ENCODE measurements at regions not wholly inside any gene's neighbourhood (a gene's known extent, or its start where the extent isn't known, plus 50 kb on each side); places are given as distances from the start of the nearest gene placed in this dataset.

GRCh38 chr2:104125096-104125495 is 728.8 kb upstream of the POU3F3 start:
- Mint-ChIP-seq H3K4me1 (ENCODE audit: insufficient read depth, unreplicated experiment) (no peaks in the 10 kb centered on the region), H3K9me3 (ENCODE audit: unreplicated experiment) (no peaks in the 10 kb centered on the region), H3K36me3 (ENCODE audit: insufficient read depth, unreplicated experiment) (no peaks in the 10 kb centered on the region), H3K27ac (ENCODE audit: low read depth, unreplicated experiment) (no peak overlapping the region), H3K4me3 (ENCODE audit: unreplicated experiment) (no peak overlapping the region), H3K27me3 (ENCODE audit: insufficient read depth, unreplicated experiment) (peaks cover 100% of the 10 kb centered on the region)
- POLR2A ChIA-PET = no interaction called here
- BruUV-seq (replicated peaks) = no TSS peak
- TF ChIP-seq CTCF (IDR thresholded peaks at IDR 0.05; ENCODE audit: unreplicated experiment) = no peak
- no peak for DNase-seq (ENCODE audit: unreplicated experiment)
- intact Hi-C loops (cut with micrococcal nuclease) = no loop called here
- CTCF ChIA-PET = interaction anchor here (0.7 kb wide), 1 partner anchor 1284 kb away, joined by 3 read pairs; no protein-coding TSS in a partner anchor

- no peak for TF ChIP-seq CTCF (IDR thresholded peaks at IDR 0.05; ENCODE audit: unreplicated experiment)
- no peak for DNase-seq (ENCODE audit: unreplicated experiment)
- BruUV-seq (replicated peaks) = no TSS peak
- peaks cover 100% of the 10 kb centered on the region for H3K27me3 Mint-ChIP-seq (ENCODE audit: insufficient read depth, unreplicated experiment)
- CTCF ChIA-PET = no interaction called here
- H3K9me3 Mint-ChIP-seq (ENCODE audit: unreplicated experiment) = no peaks in the 10 kb centered on the region
- no peaks in the 10 kb centered on the region for H3K4me1 Mint-ChIP-seq (ENCODE audit: insufficient read depth, unreplicated experiment)
- H3K4me3 Mint-ChIP-seq (ENCODE audit: unreplicated experiment) = no peak overlapping the region
- intact Hi-C loops (cut with micrococcal nuclease) = no loop called here
- no peaks in the 10 kb centered on the region for H3K36me3 Mint-ChIP-seq (ENCODE audit: insufficient read depth, unreplicated experiment)
- H3K27ac Mint-ChIP-seq (ENCODE audit: low read depth, unreplicated experiment) = no peak overlapping the region
- POLR2A ChIA-PET = no interaction called here
Observed at GRCh38 chr2:104127049-104127770, 726.7 kb upstream of the POU3F3 start.

- no peak overlapping the region for H3K4me3 Mint-ChIP-seq (ENCODE audit: unreplicated experiment)
- intact Hi-C loops (cut with micrococcal nuclease) = no loop called here
- BruUV-seq (replicated peaks) = no TSS peak
- ChIA-PET POLR2A (no interaction called here), CTCF (interaction anchor here (2.6 kb wide), 1 partner anchor 709 kb away, joined by 6 read pairs; no protein-coding TSS in a partner anchor)
- no peaks in the 10 kb centered on the region for H3K36me3 Mint-ChIP-seq (ENCODE audit: insufficient read depth, unreplicated experiment)
- no peaks in the 10 kb centered on the region for H3K9me3 Mint-ChIP-seq (ENCODE audit: unreplicated experiment)
- TF ChIP-seq CTCF (IDR thresholded peaks at IDR 0.05; ENCODE audit: unreplicated experiment) = no peak
- no peaks in the 10 kb centered on the region for H3K4me1 Mint-ChIP-seq (ENCODE audit: insufficient read depth, unreplicated experiment)
- no peak overlapping the region for H3K27ac Mint-ChIP-seq (ENCODE audit: low read depth, unreplicated experiment)
- peak; percentile 1 for DNase-seq (ENCODE audit: unreplicated experiment)
- peaks cover 93% of the 10 kb centered on the region for H3K27me3 Mint-ChIP-seq (ENCODE audit: insufficient read depth, unreplicated experiment)
Observed at GRCh38 chr2:104140361-104140760, 713.6 kb upstream of the POU3F3 start.

- ChIA-PET POLR2A (no interaction called here), CTCF (interaction anchor here (0.7 to 1.0 kb wide), 2 partner anchors 71 to 604 kb away, joined by 3 read pairs; no protein-coding TSS in a partner anchor)
- H3K27me3 Mint-ChIP-seq (ENCODE audit: insufficient read depth, unreplicated experiment) = peaks cover 93% of the 10 kb centered on the region
- no peak overlapping the region for H3K4me3 Mint-ChIP-seq (ENCODE audit: unreplicated experiment)
- TF ChIP-seq CTCF (IDR thresholded peaks at IDR 0.05; ENCODE audit: unreplicated experiment) = no peak
- no peaks in the 10 kb centered on the region for H3K4me1 Mint-ChIP-seq (ENCODE audit: insufficient read depth, unreplicated experiment)
- intact Hi-C loops (cut with micrococcal nuclease) = no loop called here
- no peak for DNase-seq (ENCODE audit: unreplicated experiment)
- H3K27ac Mint-ChIP-seq (ENCODE audit: low read depth, unreplicated experiment) = no peak overlapping the region
- H3K9me3 Mint-ChIP-seq (ENCODE audit: unreplicated experiment) = no peaks in the 10 kb centered on the region
- H3K36me3 Mint-ChIP-seq (ENCODE audit: insufficient read depth, unreplicated experiment) = no peaks in the 10 kb centered on the region
- no TSS peak for BruUV-seq (replicated peaks)
Observed at GRCh38 chr2:104158191-104158590, 695.7 kb upstream of the POU3F3 start.
